ENCODE measurements at regions not wholly inside any gene's neighbourhood (a gene's known extent, or its start where the extent isn't known, plus 50 kb on each side); places are given as distances from the start of the nearest gene placed in this dataset.
"Not testable (repeated sequence)": the region's sequence is repeated elsewhere in the genome, so short reads cannot be mapped to it uniquely, and the experiment has no call there.

- Histone ChIP-seq H3K4me1 (ENCODE audit: insufficient read depth, low read length) (peaks cover 18% of the 10 kb centered on the region), H3K9ac (ENCODE audit: low read depth, low read length) (no peak overlapping the region), H3K36me3 (ENCODE audit: insufficient read depth, low read length) (no peaks in the 10 kb centered on the region), H3K4me3 (ENCODE audit: low read length) (no peak overlapping the region), H3K27me3 (ENCODE audit: insufficient read depth, low read length) (no peaks in the 10 kb centered on the region), H3K9me3 (ENCODE audit: insufficient read depth, low read depth, low read length) (no peaks in the 10 kb centered on the region), H3K27ac (ENCODE audit: low read depth, low read length) (no peak overlapping the region)
Observed at GRCh38 chr3:150136242-150136641, 165.5 kb upstream of the PFN2 start.

- Histone ChIP-seq H3K27ac (ENCODE audit: low read depth, low read length) (no peak overlapping the region), H3K9me3 (ENCODE audit: insufficient read depth, low read depth, low read length) (no peaks in the 10 kb centered on the region), H3K4me1 (ENCODE audit: insufficient read depth, low read length) (peaks cover 26% of the 10 kb centered on the region), H3K27me3 (ENCODE audit: insufficient read depth, low read length) (no peaks in the 10 kb centered on the region), H3K4me3 (ENCODE audit: low read length) (no peak overlapping the region), H3K36me3 (ENCODE audit: insufficient read depth, low read length) (no peaks in the 10 kb centered on the region), H3K9ac (ENCODE audit: low read depth, low read length) (no peak overlapping the region)
- 83% methylated on average over 1 of the region's 1 CpG for WGBS
Observed at GRCh38 chr3:150135287-150135721, 164.6 kb upstream of the PFN2 start.

DNA sequence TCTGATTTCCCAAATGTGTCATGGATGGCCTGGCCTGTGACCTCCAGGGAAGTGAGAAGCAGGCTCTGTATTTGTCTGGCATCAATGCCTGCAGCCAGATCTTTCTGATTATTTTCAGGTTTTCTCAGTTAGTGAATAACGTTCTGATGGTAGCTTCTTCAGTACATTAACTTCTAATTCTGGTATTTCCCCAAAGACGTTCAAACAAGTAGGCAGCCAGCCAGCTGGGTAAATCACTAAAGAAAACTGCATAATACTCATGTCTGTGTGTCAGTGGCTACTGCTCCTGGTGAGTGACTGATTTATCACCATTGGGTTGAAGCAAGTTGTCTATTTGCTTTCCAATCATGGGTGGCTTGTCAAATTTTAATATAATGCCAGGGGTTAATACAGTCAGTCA, 162.6 kb upstream of the PFN2 start:
- peaks cover 40% of the 10 kb centered on the region for H3K4me1 ChIP-seq (ENCODE audit: insufficient read depth, low read length)
- no peaks in the 10 kb centered on the region for H3K27me3 ChIP-seq (ENCODE audit: insufficient read depth, low read length)
- no peak overlapping the region for H3K4me3 ChIP-seq (ENCODE audit: low read length)
- WGBS = 91% methylated on average over 2 of the region's 2 CpGs
- H3K9ac ChIP-seq (ENCODE audit: low read depth, low read length) = no peak overlapping the region
- H3K9me3 ChIP-seq (ENCODE audit: insufficient read depth, low read depth, low read length) = no peaks in the 10 kb centered on the region
- H3K27ac ChIP-seq (ENCODE audit: low read depth, low read length) = no peak overlapping the region
- no peaks in the 10 kb centered on the region for H3K36me3 ChIP-seq (ENCODE audit: insufficient read depth, low read length)

GRCh38 chr3:150132101-150132749, 161.5 kb upstream of the PFN2 start:
- WGBS = 63% methylated on average over 5 of the region's 6 CpGs
- Histone ChIP-seq H3K9ac (ENCODE audit: low read depth, low read length) (no peak overlapping the region), H3K27me3 (ENCODE audit: insufficient read depth, low read length) (no peaks in the 10 kb centered on the region), H3K36me3 (ENCODE audit: insufficient read depth, low read length) (no peaks in the 10 kb centered on the region), H3K27ac (ENCODE audit: low read depth, low read length) (no peak overlapping the region), H3K4me3 (ENCODE audit: low read length) (no peak overlapping the region), H3K4me1 (ENCODE audit: insufficient read depth, low read length) (peaks cover 40% of the 10 kb centered on the region), H3K9me3 (ENCODE audit: insufficient read depth, low read depth, low read length) (no peaks in the 10 kb centered on the region)

GRCh38 chr3:150131663-150132062, 161.0 kb upstream of the PFN2 start:
- no peak overlapping the region for H3K4me3 ChIP-seq (ENCODE audit: low read length)
- H3K9ac ChIP-seq (ENCODE audit: low read depth, low read length) = no peak overlapping the region
- 79% methylated on average over 3 of the region's 3 CpGs for WGBS
- H3K9me3 ChIP-seq (ENCODE audit: insufficient read depth, low read depth, low read length) = no peaks in the 10 kb centered on the region
- H3K27me3 ChIP-seq (ENCODE audit: insufficient read depth, low read length) = no peaks in the 10 kb centered on the region
- no peaks in the 10 kb centered on the region for H3K36me3 ChIP-seq (ENCODE audit: insufficient read depth, low read length)
- H3K27ac ChIP-seq (ENCODE audit: low read depth, low read length) = no peak overlapping the region
- peaks cover 40% of the 10 kb centered on the region for H3K4me1 ChIP-seq (ENCODE audit: insufficient read depth, low read length)

- peaks cover 39% of the 10 kb centered on the region for H3K4me1 ChIP-seq (ENCODE audit: insufficient read depth, low read length)
- no peak overlapping the region for H3K9ac ChIP-seq (ENCODE audit: low read depth, low read length)
- H3K27ac ChIP-seq (ENCODE audit: low read depth, low read length) = peak overlapping the region; percentile 71
- no peaks in the 10 kb centered on the region for H3K36me3 ChIP-seq (ENCODE audit: insufficient read depth, low read length)
- H3K27me3 ChIP-seq (ENCODE audit: insufficient read depth, low read length) = no peaks in the 10 kb centered on the region
- 0 out of 2 replicates have a peak overlapping the region, but pooled peaks have one; percentile 1 for H3K4me3 ChIP-seq (ENCODE audit: low read length)
- H3K9me3 ChIP-seq (ENCODE audit: insufficient read depth, low read depth, low read length) = no peaks in the 10 kb centered on the region
- 39% methylated on average over 5 of the region's 5 CpGs for WGBS
Observed at GRCh38 chr3:150130404-150131100, 159.9 kb upstream of the PFN2 start.

DNA sequence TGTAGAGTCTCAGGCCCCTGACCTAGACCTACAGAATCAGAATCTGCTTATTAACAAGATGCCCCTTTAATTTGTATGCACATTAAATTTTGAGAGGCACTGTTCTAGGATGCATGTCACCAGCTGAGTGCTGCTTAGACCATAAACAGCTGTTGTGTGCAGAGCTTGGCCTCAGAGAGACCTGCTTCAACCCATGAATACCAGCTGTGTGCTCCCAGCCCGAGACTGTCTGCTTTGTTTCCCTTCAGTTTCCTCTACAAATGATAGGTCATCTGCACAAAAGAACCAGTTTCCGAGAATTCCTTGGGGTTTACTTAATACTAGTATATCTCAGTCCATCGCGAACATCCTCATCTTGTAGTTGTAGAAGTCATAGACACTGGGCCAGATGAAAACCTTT, 158.5 kb upstream of the PFN2 start:
- Histone ChIP-seq H3K4me1 (ENCODE audit: insufficient read depth, low read length) (peaks cover 32% of the 10 kb centered on the region), H3K9me3 (ENCODE audit: insufficient read depth, low read depth, low read length) (no peaks in the 10 kb centered on the region), H3K27ac (ENCODE audit: low read depth, low read length) (no peak overlapping the region), H3K4me3 (ENCODE audit: low read length) (no peak overlapping the region), H3K9ac (ENCODE audit: low read depth, low read length) (no peak overlapping the region), H3K36me3 (ENCODE audit: insufficient read depth, low read length) (no peaks in the 10 kb centered on the region), H3K27me3 (ENCODE audit: insufficient read depth, low read length) (no peaks in the 10 kb centered on the region)
- 84% methylated on average over 2 of the region's 4 CpGs for WGBS

DNA sequence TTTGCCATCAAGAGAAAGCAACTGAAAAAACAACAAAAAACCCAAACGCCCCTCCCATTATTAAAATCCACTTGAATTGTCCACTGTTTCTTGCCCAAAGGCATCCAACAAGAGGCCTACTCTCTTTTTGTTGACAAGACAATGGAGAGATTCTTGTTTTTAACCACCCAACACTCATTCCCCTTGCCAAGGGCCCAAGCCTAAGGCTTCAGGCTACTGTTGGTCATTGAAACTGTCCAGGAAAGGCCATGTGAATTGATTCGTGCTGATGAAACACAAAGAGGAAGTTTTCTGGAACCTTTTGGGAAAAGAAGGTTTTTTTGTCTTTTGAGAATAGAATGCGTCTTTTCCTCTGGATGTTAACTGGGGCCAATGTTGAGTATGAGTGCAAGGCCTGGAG, 157.4 kb upstream of the PFN2 start:
- H3K9me3 ChIP-seq (ENCODE audit: insufficient read depth, low read depth, low read length) = no peaks in the 10 kb centered on the region
- no peaks in the 10 kb centered on the region for H3K36me3 ChIP-seq (ENCODE audit: insufficient read depth, low read length)
- no peak overlapping the region for H3K27ac ChIP-seq (ENCODE audit: low read depth, low read length)
- no peak overlapping the region for H3K9ac ChIP-seq (ENCODE audit: low read depth, low read length)
- H3K4me1 ChIP-seq (ENCODE audit: insufficient read depth, low read length) = peaks cover 32% of the 10 kb centered on the region
- H3K27me3 ChIP-seq (ENCODE audit: insufficient read depth, low read length) = no peaks in the 10 kb centered on the region
- WGBS = 66% methylated on average over 3 of the region's 3 CpGs
- no peak overlapping the region for H3K4me3 ChIP-seq (ENCODE audit: low read length)

DNA sequence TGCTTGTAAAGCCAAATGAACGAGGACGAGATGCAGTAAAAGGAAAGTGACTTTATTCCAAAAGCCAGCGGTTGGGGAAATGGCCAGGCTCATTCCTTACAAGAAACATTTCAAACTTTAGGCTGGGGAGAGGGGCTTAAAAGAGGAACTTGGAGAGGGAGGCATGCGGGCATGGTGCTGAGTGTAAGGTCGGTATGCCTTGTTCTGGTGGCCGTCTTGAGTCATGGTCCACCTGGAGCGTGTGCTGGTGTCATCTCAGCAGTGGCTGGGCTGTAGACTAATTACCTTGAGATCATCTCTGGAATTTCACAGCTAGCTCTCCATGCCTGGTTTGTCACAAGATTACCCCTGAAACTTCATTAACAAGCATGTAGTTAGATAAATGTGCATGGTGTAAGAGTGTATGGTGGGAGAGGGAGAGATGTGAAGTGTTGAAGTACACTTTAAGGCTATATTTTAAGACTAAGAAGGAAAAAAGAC, 156.4 kb upstream of the PFN2 start:
- no peak overlapping the region for H3K27ac ChIP-seq (ENCODE audit: low read depth, low read length)
- no peaks in the 10 kb centered on the region for H3K36me3 ChIP-seq (ENCODE audit: insufficient read depth, low read length)
- peaks cover 31% of the 10 kb centered on the region for H3K4me1 ChIP-seq (ENCODE audit: insufficient read depth, low read length)
- H3K9ac ChIP-seq (ENCODE audit: low read depth, low read length) = no peak overlapping the region
- no peak overlapping the region for H3K4me3 ChIP-seq (ENCODE audit: low read length)
- 80% methylated on average over 7 of the region's 7 CpGs for WGBS
- H3K27me3 ChIP-seq (ENCODE audit: insufficient read depth, low read length) = no peaks in the 10 kb centered on the region
- H3K9me3 ChIP-seq (ENCODE audit: insufficient read depth, low read depth, low read length) = no peaks in the 10 kb centered on the region; the same call in 1 of the 2 replicates

GRCh38 chr3:150124142-150124541, 153.4 kb upstream of the PFN2 start:
- no peak overlapping the region for H3K4me3 ChIP-seq (ENCODE audit: low read length)
- peaks cover 12% of the 10 kb centered on the region for H3K4me1 ChIP-seq (ENCODE audit: insufficient read depth, low read length)
- no peaks in the 10 kb centered on the region; the same call in 1 of the 2 replicates for H3K9me3 ChIP-seq (ENCODE audit: insufficient read depth, low read depth, low read length)
- no peaks in the 10 kb centered on the region for H3K27me3 ChIP-seq (ENCODE audit: insufficient read depth, low read length)
- no peak overlapping the region for H3K27ac ChIP-seq (ENCODE audit: low read depth, low read length)
- 83% methylated on average over 2 of the region's 2 CpGs for WGBS
- H3K9ac ChIP-seq (ENCODE audit: low read depth, low read length) = no peak overlapping the region
- no peaks in the 10 kb centered on the region for H3K36me3 ChIP-seq (ENCODE audit: insufficient read depth, low read length)

DNA sequence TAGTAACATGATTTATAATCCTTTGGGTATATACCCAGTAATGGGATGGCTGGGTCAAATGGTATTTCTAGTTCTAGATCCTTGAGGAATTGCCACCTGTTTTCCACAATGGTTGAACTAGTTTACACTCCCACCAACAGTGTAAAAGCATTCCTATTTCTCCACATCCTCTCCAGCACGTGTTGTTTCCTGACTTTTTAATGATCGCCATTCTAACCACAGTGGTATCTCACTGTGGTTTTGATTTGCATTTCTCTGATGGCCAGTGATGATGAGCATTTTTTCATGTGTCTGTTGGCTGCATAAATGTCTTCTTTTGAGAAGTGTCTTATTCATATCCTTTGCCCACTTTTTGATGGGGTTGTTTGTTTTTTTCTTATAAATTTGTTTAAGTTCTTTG, 152.6 kb upstream of the PFN2 start:
- not testable (repeated sequence) for H3K27me3 ChIP-seq (ENCODE audit: insufficient read depth, low read length); H3K36me3 ChIP-seq (ENCODE audit: insufficient read depth, low read length); H3K27ac ChIP-seq (ENCODE audit: low read depth, low read length); H3K9ac ChIP-seq (ENCODE audit: low read depth, low read length); H3K4me3 ChIP-seq (ENCODE audit: low read length); H3K9me3 ChIP-seq (ENCODE audit: insufficient read depth, low read depth, low read length)
- 87% methylated on average over 2 of the region's 2 CpGs for WGBS
- peaks cover 16% of the 10 kb centered on the region for H3K4me1 ChIP-seq (ENCODE audit: insufficient read depth, low read length)

Data from HUES64 (cell line).